GM18508 (cell line): ENCODE measurements at regions not wholly inside any gene's neighbourhood (a gene's known extent, or its start where the extent isn't known, plus 50 kb on each side); places are given as distances from the start of the nearest gene placed in this dataset.

Experiments used
- ATAC-seq: cut with Tn5 transposase; IDR thresholded peaks from one replicate; pipeline ENCODE4 v1.9.1; 2021; ENCODE audit warnings: moderate number of reproducible peaks; ENCODE audit not compliant: insufficient read depth, unreplicated experiment

GRCh38 chr7:24341691-24342413, 57.9 kb downstream of the NPY start:
- no peak for ATAC-seq

DNA sequence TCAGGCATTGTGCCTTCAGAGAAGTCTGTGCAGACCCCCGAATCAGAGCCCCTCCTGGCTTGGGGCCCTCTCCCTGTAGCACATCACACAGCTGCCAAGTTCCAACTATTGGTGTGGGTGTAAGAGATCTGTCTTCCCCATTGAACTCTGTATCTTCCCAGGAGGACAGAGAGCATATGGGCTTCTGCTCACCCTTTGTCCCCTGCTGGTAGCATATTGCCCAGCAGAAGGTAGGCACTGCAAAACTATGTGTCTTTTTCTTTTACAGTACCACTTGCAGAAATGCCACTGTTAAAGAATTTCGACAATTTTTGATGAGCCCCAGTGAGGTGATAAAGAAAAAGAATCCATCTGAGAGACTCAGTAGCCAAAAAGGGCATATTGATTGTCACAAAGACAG, 59.6 kb downstream of the NPY start:
- ATAC-seq: no peak

GRCh38 chr7:24346129-24346528, 62.1 kb downstream of the NPY start:
- ATAC-seq: no peak

GRCh38 chr7:24346716-24347115, 62.7 kb downstream of the NPY start:
- ATAC-seq: no peak

DNA sequence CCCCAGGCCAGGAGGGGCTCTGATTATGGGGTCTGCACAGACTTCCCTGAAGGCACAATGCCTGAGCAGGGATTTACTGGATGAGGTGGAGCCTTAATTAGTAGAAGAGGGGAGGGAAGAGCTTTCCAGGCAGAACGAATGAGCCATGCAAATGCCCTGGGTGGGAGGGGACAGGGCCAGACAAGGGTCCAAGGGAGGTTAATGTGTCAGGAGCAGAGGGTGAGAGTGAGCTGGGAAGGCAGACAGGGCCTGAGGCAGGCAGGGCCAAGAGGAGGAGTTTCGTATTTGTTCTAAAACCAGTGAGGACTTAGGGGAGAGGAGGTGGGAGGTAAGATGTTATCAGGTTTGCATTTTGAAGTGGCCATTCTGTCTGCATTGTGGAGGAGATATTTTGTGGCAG, 65.3 kb downstream of the NPY start:
- ATAC-seq: no peak

DNA sequence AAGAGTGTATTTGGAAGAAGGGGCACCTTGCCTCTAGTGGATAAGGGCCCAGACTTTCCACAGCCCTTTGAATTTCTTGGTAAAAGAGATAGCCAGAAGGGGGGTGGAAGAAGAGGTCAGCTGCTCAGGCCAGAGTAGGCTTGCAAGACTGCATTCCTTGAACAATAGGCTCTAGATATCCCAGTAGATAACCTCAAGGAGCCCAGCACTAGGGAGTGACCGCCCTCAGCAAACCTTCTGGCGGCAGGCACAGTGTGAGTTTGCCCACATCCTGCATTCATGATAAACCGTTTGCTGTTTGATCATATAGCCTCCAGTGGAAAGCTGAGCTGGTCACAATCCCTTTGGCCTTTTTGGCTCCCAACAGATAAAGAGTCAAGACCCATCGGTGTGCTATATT, 70.5 kb downstream of the NPY start:
- ATAC-seq: no peak

GRCh38 chr7:24356718-24357386, 72.9 kb downstream of the NPY start:
- no peak for ATAC-seq

- ATAC-seq: no peak
Measured at GRCh38 chr7:24361001-24361400, 77.0 kb downstream of the NPY start.

DNA sequence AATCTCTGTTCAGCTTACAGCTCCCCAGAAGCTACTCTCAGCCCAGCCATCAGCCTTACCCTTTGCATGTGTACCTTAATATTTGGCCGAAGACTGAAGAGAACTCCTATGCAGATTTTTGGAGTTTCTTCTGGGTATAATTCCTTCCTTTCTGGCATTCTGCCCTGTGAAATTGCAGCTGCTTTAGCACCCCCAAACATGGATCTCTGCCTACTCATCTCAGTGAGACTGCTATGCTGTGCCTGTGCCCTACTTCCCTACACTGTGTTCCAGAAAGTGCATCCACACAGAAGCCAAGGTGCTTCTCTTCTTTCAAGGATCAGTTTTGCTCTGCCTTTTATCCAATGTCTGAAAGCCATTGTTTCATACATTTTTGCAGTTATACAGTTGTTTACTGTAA, 81.6 kb downstream of the NPY start:
- no peak for ATAC-seq

- ATAC-seq: no peak
Measured at GRCh38 chr7:24366876-24367275, 82.9 kb downstream of the NPY start.

DNA sequence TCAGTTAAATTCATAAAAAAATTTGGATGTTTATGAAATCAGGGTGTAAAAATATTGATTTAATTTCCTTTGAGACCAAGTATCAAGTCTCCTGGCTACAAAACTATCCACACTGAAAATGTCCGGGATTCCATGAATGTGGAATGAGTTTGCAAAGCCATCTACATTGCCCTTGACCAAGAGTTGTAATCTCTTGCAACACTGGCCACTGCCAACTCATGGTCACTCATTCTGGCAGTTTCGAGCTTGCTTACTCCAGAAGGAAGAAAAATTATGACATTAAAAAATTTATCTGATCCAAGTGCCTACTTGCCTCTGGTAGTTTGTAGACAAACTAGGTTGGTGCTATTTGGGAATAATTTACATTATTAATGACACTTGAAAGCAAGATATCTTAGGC, 84.2 kb downstream of the NPY start:
- no peak for ATAC-seq

GRCh38 chr7:24370541-24370940, 86.6 kb downstream of the NPY start:
- ATAC-seq: no peak

- ATAC-seq: no peak
Measured at GRCh38 chr7:24372961-24373955, 89.3 kb downstream of the NPY start.

GRCh38 chr7:24378871-24379616, 95.1 kb downstream of the NPY start:
- ATAC-seq: no peak

- no peak for ATAC-seq
Measured at GRCh38 chr7:24381894-24382505, 98.0 kb downstream of the NPY start.

DNA sequence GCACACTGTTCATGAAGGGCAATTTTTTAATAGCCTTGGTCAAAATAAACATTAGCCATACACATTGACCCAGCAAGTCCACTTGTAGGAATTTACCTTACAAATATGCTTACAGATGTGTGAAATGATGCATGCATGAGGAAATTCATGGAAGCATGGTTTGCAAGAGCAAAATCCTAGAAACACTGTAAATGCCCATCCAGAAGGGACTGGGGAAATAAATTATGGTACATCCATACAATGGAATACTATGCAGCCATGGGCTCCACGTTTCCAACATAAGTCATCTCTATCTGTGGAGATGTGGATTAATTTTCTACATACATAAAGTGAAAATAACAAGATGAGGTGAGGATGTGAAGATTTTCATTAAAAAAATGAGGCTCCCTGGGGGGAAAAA, 99.1 kb downstream of the NPY start:
- no peak for ATAC-seq

GRCh38 chr7:24384362-24385030, 100.5 kb downstream of the NPY start:
- no peak for ATAC-seq

DNA sequence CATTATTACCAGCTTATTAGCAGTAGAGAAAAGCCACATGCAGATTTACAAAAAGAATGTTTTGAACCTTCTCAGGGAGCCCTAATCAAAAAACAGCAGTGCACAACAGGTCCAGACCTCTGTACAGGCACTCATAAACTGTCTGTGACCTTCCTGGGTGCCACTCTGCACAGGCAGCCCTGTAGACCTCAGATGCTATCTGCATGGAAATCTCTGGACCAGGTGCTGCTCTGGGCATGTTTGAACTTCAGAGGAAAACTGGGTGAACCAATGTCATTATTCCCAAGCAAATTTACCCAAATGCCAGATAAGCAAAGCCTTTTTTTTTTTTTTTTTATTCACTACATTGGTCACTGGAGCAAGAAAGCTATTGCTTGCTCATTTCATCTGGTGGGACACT, 104.2 kb downstream of the NPY start:
- ATAC-seq: no peak

- ATAC-seq: no peak
Measured at GRCh38 chr7:24390376-24391157, 106.6 kb downstream of the NPY start.
